LNCaP clone FGC (cell line): ENCODE measurements at regions not wholly inside any gene's neighbourhood (a gene's known extent, or its start where the extent isn't known, plus 50 kb on each side); places are given as distances from the start of the nearest gene placed in this dataset.
A peak's percentile ranks its signal among the peaks of the same experiment; 100 is the strongest.

Source experiments
- DNase-seq: peaks from one replicate; pipeline ENCODE4 v3.0.0-alpha.2; 2011; ENCODE audit warnings: low read depth
- H3K4me3 ChIP-seq: 2 replicates; pipeline ENCODE4 v1.5.1; 2011; ENCODE audit warnings: mild to moderate bottlenecking, low read depth, low read length, control low read depth
- TF ChIP-seq, protein P1 (sequence below): IDR thresholded peaks from 2 replicates; pipeline ENCODE4 v1.5.1; 2012; ENCODE audit warnings: mild to moderate bottlenecking; ENCODE audit not compliant: control insufficient read depth, insufficient read depth; ENCODE audit errors: extremely low read depth

DNA sequence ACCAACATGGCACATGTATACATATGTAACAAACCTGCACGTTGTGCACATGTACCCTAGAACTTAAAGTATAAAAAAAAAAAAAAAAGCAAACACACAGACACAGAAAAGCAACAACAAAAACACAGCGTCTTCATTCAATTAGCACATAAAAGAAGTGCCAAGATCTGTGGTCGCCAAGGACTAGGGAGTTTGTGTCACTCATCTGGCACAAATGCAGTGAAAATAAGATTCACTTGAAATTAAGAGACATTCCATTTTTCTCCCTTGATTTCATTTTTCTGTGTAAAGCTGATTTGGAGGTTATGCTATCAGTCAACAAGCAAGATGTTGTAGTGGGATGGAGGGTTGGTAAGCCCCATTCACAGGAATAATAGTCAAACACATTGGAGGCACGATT is 115.3 kb downstream of the FAT4 start:
- TF ChIP-seq, protein P1, sequence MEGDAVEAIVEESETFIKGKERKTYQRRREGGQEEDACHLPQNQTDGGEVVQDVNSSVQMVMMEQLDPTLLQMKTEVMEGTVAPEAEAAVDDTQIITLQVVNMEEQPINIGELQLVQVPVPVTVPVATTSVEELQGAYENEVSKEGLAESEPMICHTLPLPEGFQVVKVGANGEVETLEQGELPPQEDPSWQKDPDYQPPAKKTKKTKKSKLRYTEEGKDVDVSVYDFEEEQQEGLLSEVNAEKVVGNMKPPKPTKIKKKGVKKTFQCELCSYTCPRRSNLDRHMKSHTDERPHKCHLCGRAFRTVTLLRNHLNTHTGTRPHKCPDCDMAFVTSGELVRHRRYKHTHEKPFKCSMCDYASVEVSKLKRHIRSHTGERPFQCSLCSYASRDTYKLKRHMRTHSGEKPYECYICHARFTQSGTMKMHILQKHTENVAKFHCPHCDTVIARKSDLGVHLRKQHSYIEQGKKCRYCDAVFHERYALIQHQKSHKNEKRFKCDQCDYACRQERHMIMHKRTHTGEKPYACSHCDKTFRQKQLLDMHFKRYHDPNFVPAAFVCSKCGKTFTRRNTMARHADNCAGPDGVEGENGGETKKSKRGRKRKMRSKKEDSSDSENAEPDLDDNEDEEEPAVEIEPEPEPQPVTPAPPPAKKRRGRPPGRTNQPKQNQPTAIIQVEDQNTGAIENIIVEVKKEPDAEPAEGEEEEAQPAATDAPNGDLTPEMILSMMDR, result no peak
- DNase-seq, result no peak
- no peak overlapping the region for H3K4me3 ChIP-seq

DNA sequence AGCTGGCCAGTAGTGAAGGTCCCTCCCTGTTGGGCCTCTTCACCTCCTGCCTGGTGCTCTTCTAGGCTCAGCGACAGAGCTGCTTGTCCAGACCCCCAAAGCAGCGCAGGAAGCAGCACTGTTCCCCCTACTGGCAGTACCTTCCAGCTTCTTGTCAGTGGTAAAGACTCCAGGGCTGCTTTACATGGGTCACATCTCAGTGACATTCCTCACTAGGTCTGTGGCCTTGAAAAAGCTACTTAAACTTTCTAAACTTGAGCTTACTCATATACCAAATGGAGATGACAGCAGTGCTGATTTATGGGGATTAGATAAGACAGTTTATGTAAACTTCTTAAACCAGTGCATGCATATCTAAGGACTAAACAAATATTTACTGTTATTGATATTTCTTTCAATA is 117.3 kb downstream of the FAT4 start:
- no peak overlapping the region for H3K4me3 ChIP-seq
- peak; percentile 1 for DNase-seq
- TF ChIP-seq, protein P1, result peak; percentile 8; the same call in 1 of the 2 replicates

DNA sequence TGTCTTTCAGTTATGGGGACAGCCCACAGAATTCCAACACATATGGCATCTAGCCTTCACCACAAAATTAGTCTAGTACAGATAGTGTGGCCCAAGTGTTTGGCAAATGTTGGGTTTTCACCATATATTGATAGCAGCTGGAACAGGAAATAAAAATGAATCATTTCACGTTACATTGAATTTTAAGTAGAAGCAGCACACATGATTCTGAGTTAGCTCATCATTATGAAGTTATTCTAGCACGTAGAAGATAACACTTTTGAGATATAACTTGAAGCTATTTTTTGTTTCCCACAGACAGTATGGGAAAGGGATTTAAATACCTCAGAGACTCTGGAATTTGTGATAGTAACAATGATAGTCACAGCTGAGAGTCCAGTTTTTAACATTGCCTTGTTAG is 118.7 kb downstream of the FAT4 start:
- TF ChIP-seq, protein P1, result no peak
- no peak overlapping the region for H3K4me3 ChIP-seq
- no peak for DNase-seq

DNA sequence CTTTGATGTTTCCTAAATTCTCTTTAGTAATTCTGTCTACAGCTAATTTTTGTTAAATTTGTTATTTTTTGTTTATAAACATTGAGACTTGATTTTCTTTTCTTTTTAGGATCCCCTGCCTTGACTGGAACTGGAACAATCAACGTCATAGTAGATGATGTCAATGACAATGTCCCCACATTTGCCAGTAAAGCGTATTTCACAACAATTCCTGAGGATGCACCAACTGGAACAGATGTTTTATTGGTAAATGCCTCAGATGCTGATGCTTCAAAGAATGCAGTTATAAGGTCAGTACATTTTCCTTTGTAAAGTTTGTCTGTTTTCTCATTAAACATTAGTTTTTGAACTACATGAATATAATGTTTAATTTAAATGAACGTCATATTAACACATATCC is 119.4 kb downstream of the FAT4 start:
- TF ChIP-seq, protein P1, result no peak
- no peak for DNase-seq
- H3K4me3 ChIP-seq, result no peak overlapping the region

DNA sequence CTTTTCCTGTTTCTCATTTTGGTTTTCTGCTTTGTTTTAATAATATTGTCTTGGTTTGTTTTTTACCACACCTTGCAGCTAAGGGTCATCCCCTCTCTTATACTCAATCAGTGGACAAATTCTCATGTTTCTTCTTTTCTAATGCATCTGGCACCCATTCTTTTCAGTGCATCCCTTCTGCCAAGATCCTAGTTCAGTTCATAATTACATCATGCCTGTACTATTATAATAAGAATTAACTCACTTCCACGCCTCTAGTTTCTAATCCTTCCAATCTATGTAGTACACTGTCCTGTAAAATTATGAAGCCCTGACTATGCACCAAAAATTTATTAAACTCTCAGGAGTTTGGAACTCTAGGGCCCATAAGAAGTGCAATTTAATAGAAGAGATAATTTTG is 126.1 kb downstream of the FAT4 start:
- H3K4me3 ChIP-seq, result no peak overlapping the region
- no peak for DNase-seq
- TF ChIP-seq, protein P1, result no peak

DNA sequence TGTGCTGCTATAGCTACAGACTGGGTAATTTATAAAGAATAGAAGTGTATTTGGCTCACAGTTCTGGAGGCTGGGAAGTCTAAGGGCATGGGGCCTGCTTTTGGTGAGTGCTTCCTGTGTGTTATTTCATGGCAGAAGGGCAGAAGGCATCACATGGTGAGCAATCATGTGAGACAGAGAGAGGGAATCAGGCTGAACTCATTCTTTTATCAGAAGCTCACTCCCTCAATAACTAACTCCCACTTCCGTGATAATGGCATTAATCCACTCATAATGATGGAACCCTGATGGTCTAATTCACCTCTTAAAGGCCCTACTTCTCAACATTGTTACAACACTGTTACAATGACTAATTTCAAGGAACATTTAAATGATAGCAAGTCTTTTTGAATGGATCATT is 129.4 kb downstream of the FAT4 start:
- no peak for DNase-seq
- TF ChIP-seq, protein P1, result no peak
- no peak overlapping the region for H3K4me3 ChIP-seq

DNA sequence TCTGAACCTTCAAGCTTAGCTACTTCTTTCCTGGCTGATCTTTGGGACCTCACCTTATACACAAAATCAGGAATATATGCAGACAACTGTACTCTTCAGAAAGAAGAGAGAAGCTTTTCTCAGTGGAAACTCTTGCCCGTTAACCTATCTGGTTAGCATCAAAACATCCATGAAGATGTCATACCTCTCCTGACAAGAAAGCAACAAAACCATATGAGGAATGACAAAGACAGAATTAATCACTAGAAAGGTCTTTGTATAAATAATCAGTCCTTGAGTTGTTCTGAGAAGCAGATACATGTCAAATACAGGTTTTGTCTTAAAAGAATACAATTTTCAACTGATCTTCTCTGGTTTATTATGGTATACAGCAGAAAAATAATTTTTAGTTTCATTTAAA is 130.8 kb downstream of the FAT4 start:
- TF ChIP-seq, protein P1, result no peak
- H3K4me3 ChIP-seq, result no peak overlapping the region
- no peak for DNase-seq
